ENCODE measurements at regions not wholly inside any gene's neighbourhood (a gene's known extent, or its start where the extent isn't known, plus 50 kb on each side); places are given as distances from the start of the nearest gene placed in this dataset.

- TF ChIP-seq CTCF (IDR thresholded peaks at IDR 0.05) (no peak), POLR2AphosphoS5 (IDR thresholded peaks at IDR 0.05; ENCODE audit: low read depth, low read length) (no peak), RAD21 (IDR thresholded peaks at IDR 0.05; ENCODE audit: low read length) (no peak), EP300 (IDR thresholded peaks at IDR 0.05; ENCODE audit: borderline replicate concordance in 1 of 2, low read depth in 1 of 2, low read length in 1 of 2) (no peak), MXI1 (IDR thresholded peaks at IDR 0.05; ENCODE audit: low read depth, low read length) (no peak), MAX (IDR thresholded peaks at IDR 0.05; ENCODE audit: low read depth) (no peak), TAF1 (IDR thresholded peaks at IDR 0.05; ENCODE audit: borderline replicate concordance, low read depth, low read length) (no peak), USF2 (IDR thresholded peaks at IDR 0.05; ENCODE audit: borderline replicate concordance, low read depth, low read length) (no peak), TCF12 (IDR thresholded peaks at IDR 0.05) (no peak), EZH2phosphoT487 (IDR thresholded peaks at IDR 0.05; ENCODE audit: borderline replicate concordance, low read depth) (no peak), RFX5 (IDR thresholded peaks at IDR 0.05; ENCODE audit: low read length) (no peak), TEAD4 (IDR thresholded peaks at IDR 0.05; ENCODE audit: borderline replicate concordance, insufficient read depth) (no peak), ZBTB33 (IDR thresholded peaks at IDR 0.05; ENCODE audit: borderline replicate concordance, low read depth) (no peak), GABPA (IDR thresholded peaks at IDR 0.05; ENCODE audit: low read depth) (no peak)
These were observed 1057.7 kb downstream of the VRK1 start for GRCh38 chr14:97854918-97855317.

All from SK-N-SH (cell line).